Naive B cell (primary cell): ENCODE measurements at regions not wholly inside any gene's neighbourhood (a gene's known extent, or its start where the extent isn't known, plus 50 kb on each side); places are given as distances from the start of the nearest gene placed in this dataset.
"Not testable (repeated sequence)": the region's sequence is repeated elsewhere in the genome, so short reads cannot be mapped to it uniquely, and the experiment has no call there.

Source experiments
- ATAC-seq, 2 donors: fragments of 150-1000 bp; cut with Tn5 transposase; 2 replicates each; pipeline ENCODE4 v1.10.0; 2021; ENCODE audit warnings: low read depth in 2 of 2, mild to moderate bottlenecking in 2 of 2, moderate library complexity in 2 of 2
- DNase-seq: peaks from one replicate; pipeline ENCODE4 v3.0.0; 2022
- H3K27ac Mint-ChIP-seq, 6 donors: one replicate each; pipeline ENCODE4 v1.8.0; 2020 to 2022; ENCODE audit warnings: mild to moderate bottlenecking in 6 of 6, mixed read lengths in 6 of 6, moderate library complexity in 5 of 6, inconsistent platforms in 2 of 6
- H3K27me3 Mint-ChIP-seq, 3 donors: one replicate each; pipeline ENCODE4 v1.8.0; 2021 to 2022; ENCODE audit warnings: mixed read lengths in 3 of 3, mild to moderate bottlenecking in 1 of 3
- H3K36me3 Mint-ChIP-seq, 2 donors: one replicate each; pipeline ENCODE4 v1.8.0; 2020 to 2022; ENCODE audit warnings: mixed read lengths in 2 of 2, inconsistent platforms in 1 of 2, mild to moderate bottlenecking in 1 of 2
- H3K4me1 Mint-ChIP-seq, 3 donors: one replicate each; pipeline ENCODE4 v1.8.0; 2020 to 2022; ENCODE audit warnings: mixed read lengths in 3 of 3, inconsistent platforms in 1 of 3, mild to moderate bottlenecking in 1 of 3, moderate library complexity in 1 of 3
- H3K4me3 Mint-ChIP-seq, 8 donors: one replicate each; pipeline ENCODE4 v1.8.0; 2020 to 2022; ENCODE audit warnings: mild to moderate bottlenecking in 8 of 8, mixed read lengths in 8 of 8, moderate library complexity in 8 of 8, inconsistent platforms in 2 of 8
- H3K9me3 Mint-ChIP-seq, 7 donors: one replicate each; pipeline ENCODE4 v1.8.0; 2020 to 2022; ENCODE audit warnings: mixed read lengths in 7 of 7, mild to moderate bottlenecking in 5 of 7, inconsistent platforms in 2 of 7, moderate library complexity in 1 of 7

DNA sequence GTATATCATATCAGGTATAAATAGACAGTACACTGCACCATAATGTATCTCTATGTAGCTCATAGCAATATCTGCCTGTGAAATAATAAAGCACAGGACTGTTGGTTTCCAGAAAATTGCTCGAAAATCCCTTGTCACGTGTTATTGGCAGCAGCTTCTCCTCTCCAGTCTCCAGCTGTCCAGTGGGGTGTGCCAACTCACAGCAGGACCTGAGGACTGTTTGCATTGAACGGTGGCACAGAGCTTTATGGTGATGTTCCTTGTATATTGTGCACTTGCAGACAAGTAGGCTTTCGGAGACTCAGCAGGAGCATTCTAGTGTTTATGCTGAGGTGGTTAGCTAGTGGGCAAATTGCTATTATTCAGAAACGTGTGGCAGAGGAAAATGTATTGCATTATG, 182.2 kb upstream of the ATP5MC3 start:
- H3K4me1 Mint-ChIP-seq, result no peaks in the 10 kb centered on the region
- H3K27me3 Mint-ChIP-seq, result peaks cover 18 to 25% (median 22%) of the 10 kb centered on the region in 3 donors
- peaks cover 0 to 1% (median 0%) of the 10 kb centered on the region in 7 donors for H3K9me3 Mint-ChIP-seq
- no peak for DNase-seq
- H3K4me3 Mint-ChIP-seq, result no peak overlapping the region
- ATAC-seq, result no peak
- H3K36me3 Mint-ChIP-seq, result no peaks in the 10 kb centered on the region
- H3K27ac Mint-ChIP-seq, result no peak overlapping the region

DNA sequence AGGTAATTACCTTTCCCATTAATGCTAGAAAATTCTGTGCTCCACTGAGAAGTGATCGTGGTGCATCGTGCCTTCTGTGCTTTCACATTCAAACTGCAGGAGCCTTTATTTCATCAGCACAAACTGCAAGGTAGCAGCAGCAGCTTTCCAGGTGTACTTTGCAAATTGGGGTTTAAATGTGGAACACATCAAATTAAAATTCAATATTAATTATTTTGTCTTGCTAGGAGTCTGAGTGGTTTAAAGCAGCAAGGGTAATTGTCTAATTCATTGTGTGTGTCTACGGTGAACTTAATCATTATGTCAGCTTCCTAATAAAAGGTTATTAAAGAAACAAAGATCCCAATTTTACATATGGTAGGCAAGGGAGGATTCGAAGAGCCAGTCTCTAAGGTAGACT, 180.8 kb upstream of the ATP5MC3 start:
- Mint-ChIP-seq H3K36me3 (no peaks in the 10 kb centered on the region), H3K27me3 (peaks cover 18 to 25% (median 22%) of the 10 kb centered on the region in 3 donors), H3K9me3 (peaks cover 0 to 1% (median 0%) of the 10 kb centered on the region in 7 donors), H3K27ac (no peak overlapping the region), H3K4me1 (no peaks in the 10 kb centered on the region), H3K4me3 (no peak overlapping the region)
- ATAC-seq (no peak), DNase-seq (no peak)

- H3K9me3 Mint-ChIP-seq, result peaks cover 0 to 1% (median 0%) of the 10 kb centered on the region in 7 donors
- ATAC-seq (no peak), DNase-seq (no peak)
- peaks cover 9 to 19% (median 16%) of the 10 kb centered on the region in 3 donors for H3K27me3 Mint-ChIP-seq
- H3K36me3 Mint-ChIP-seq, result no peaks in the 10 kb centered on the region
- no peak overlapping the region for H3K4me3 Mint-ChIP-seq
- H3K27ac Mint-ChIP-seq, result no peak overlapping the region
- H3K4me1 Mint-ChIP-seq, result no peaks in the 10 kb centered on the region
These were observed 178.2 kb upstream of the ATP5MC3 start for GRCh38 chr2:175359710-175360109.

- DNase-seq, result no peak
- Mint-ChIP-seq H3K4me1 (no peaks in the 10 kb centered on the region), H3K9me3 (peaks cover 0 to 5% (median 0%) of the 10 kb centered on the region in 7 donors), H3K36me3 (peaks cover 0 to 7% of the 10 kb centered on the region in 2 donors), H3K27me3 (peaks cover 22 to 33% (median 31%) of the 10 kb centered on the region in 3 donors), H3K27ac (no peak overlapping the region), H3K4me3 (no peak overlapping the region)
- ATAC-seq, result no peak
These were observed 175.4 kb upstream of the ATP5MC3 start for GRCh38 chr2:175356901-175357300.

GRCh38 chr2:175355246-175355645, 173.7 kb upstream of the ATP5MC3 start:
- ATAC-seq (no peak), DNase-seq (no peak)
- no peak overlapping the region for H3K27ac Mint-ChIP-seq
- no peak overlapping the region for H3K4me3 Mint-ChIP-seq
- peaks cover 0 to 5% (median 0%) of the 10 kb centered on the region in 7 donors for H3K9me3 Mint-ChIP-seq
- H3K4me1 Mint-ChIP-seq, result no peaks in the 10 kb centered on the region
- H3K36me3 Mint-ChIP-seq, result peaks cover 0 to 7% of the 10 kb centered on the region in 2 donors
- H3K27me3 Mint-ChIP-seq, result peaks cover 20 to 43% (median 23%) of the 10 kb centered on the region in 3 donors

GRCh38 chr2:175353275-175353674, 171.8 kb upstream of the ATP5MC3 start:
- no peak overlapping the region for H3K4me3 Mint-ChIP-seq
- no peak overlapping the region for H3K27ac Mint-ChIP-seq
- peaks cover 0 to 5% (median 0%) of the 10 kb centered on the region in 7 donors for H3K9me3 Mint-ChIP-seq
- DNase-seq (no peak), ATAC-seq (no peak)
- H3K4me1 Mint-ChIP-seq, result no peaks in the 10 kb centered on the region
- H3K36me3 Mint-ChIP-seq, result peaks cover 0 to 7% of the 10 kb centered on the region in 2 donors
- peaks cover 20 to 46% (median 26%) of the 10 kb centered on the region in 3 donors for H3K27me3 Mint-ChIP-seq

DNA sequence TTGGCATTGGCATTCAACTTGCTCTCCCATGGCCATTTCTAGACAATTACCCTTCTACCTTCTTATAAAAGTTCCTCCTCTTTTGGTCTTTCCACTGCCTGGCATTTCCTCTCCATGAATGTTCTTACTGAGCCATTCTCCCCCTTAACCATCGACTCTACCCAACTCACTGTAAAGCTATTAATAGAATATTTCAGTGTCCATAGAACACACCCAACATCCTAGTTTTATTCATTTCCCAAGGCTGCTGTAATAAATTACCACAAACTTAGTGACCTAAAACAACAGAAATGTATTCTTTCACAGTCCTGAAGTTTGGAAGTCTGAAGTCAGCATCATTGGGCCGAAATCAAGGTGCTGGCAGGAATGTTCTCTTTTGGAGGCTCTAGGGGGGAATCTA, 170.0 kb upstream of the ATP5MC3 start:
- H3K27me3 Mint-ChIP-seq, result peaks cover 33 to 52% (median 33%) of the 10 kb centered on the region in 3 donors
- ATAC-seq (no peak), DNase-seq (no peak)
- H3K4me3 Mint-ChIP-seq, result no peak overlapping the region
- peaks cover 0 to 16% (median 2%) of the 10 kb centered on the region in 7 donors for H3K9me3 Mint-ChIP-seq
- H3K4me1 Mint-ChIP-seq, result no peaks in the 10 kb centered on the region
- H3K36me3 Mint-ChIP-seq, result peaks cover 5 to 7% of the 10 kb centered on the region in 2 donors
- H3K27ac Mint-ChIP-seq, result no peak overlapping the region

- no peak overlapping the region for H3K27ac Mint-ChIP-seq
- peaks cover 30 to 58% (median 37%) of the 10 kb centered on the region in 3 donors for H3K27me3 Mint-ChIP-seq
- ATAC-seq, result no peak
- H3K9me3 Mint-ChIP-seq, result peaks cover 0 to 27% (median 5%) of the 10 kb centered on the region in 7 donors
- no peak overlapping the region for H3K4me3 Mint-ChIP-seq
- H3K36me3 Mint-ChIP-seq, result peaks cover 7% of the 10 kb centered on the region in 2 donors
- no peaks in the 10 kb centered on the region for H3K4me1 Mint-ChIP-seq
- no peak for DNase-seq
These were observed 168.6 kb upstream of the ATP5MC3 start for GRCh38 chr2:175350105-175350504.

DNA sequence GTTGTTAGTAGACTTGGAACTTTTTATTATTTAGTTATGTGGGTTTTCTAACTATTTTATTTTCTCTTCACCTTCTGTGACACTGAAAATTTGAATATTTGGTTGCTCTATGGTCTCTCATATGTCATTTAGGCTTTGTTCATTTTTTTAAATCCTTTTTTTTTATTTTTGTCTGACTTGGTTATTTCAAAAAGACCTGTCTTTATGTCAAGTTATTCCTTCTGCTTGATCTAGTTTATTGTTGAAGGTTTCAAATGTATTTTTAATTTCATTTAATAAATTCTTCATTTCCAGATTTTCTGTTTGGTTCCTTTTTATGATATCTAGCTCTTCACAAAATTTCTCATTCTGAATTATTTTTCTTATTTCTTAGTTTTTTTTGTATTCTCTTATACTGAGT, 160.6 kb upstream of the ATP5MC3 start:
- DNase-seq (no peak), ATAC-seq (no peak)
- H3K27ac Mint-ChIP-seq, result peak overlapping the region in 1 of 6 donors; percentile 21
- no peaks in the 10 kb centered on the region for H3K4me1 Mint-ChIP-seq
- peaks cover 3 to 20% (median 20%) of the 10 kb centered on the region in 3 donors for H3K27me3 Mint-ChIP-seq
- H3K4me3 Mint-ChIP-seq, result no peak overlapping the region
- H3K36me3 Mint-ChIP-seq, result peaks cover 12 to 16% of the 10 kb centered on the region in 2 donors
- H3K9me3 Mint-ChIP-seq, result peaks cover 18 to 78% (median 36%) of the 10 kb centered on the region in 7 donors

GRCh38 chr2:175330195-175330594, 148.7 kb upstream of the ATP5MC3 start:
- no peak overlapping the region for H3K4me3 Mint-ChIP-seq
- no peak for DNase-seq
- ATAC-seq, result no peak
- H3K27me3 Mint-ChIP-seq, result peaks cover 0 to 12% (median 2%) of the 10 kb centered on the region in 3 donors
- H3K27ac Mint-ChIP-seq, result no peak overlapping the region
- no peaks in the 10 kb centered on the region for H3K36me3 Mint-ChIP-seq
- H3K9me3 Mint-ChIP-seq, result peaks cover 6 to 22% (median 16%) of the 10 kb centered on the region in 7 donors
- no peaks in the 10 kb centered on the region for H3K4me1 Mint-ChIP-seq

DNA sequence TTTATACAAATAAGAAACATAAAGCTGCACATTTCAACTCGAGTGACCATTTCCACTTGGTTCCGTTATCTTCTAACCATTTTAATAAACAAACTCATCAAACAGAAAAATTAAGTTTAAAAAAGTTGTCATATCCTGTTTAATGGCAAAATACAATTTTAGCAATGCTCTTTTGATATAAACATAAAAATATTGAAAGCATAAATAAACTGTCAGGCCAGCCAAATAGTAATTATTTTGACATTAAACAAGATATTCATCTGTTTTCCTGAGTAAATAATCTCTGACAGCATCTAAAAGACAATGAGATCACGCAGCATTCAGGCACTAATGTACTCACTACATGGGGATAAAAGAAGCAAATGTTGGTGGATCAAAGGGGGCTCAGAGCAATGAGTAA, 145.3 kb upstream of the ATP5MC3 start:
- ATAC-seq, result no peak
- no peaks in the 10 kb centered on the region for H3K36me3 Mint-ChIP-seq
- no peaks in the 10 kb centered on the region for H3K4me1 Mint-ChIP-seq
- H3K27ac Mint-ChIP-seq, result no peak overlapping the region
- DNase-seq, result no peak
- peaks cover 0 to 12% (median under 1%) of the 10 kb centered on the region in 3 donors for H3K27me3 Mint-ChIP-seq
- H3K9me3 Mint-ChIP-seq, result peaks cover 6 to 28% (median 20%) of the 10 kb centered on the region in 7 donors
- no peak overlapping the region for H3K4me3 Mint-ChIP-seq

- ATAC-seq, H3K4me1 Mint-ChIP-seq, H3K36me3 Mint-ChIP-seq, DNase-seq, H3K4me3 Mint-ChIP-seq, H3K27ac Mint-ChIP-seq: not testable (repeated sequence)
- peaks cover 6 to 28% (median 20%) of the 10 kb centered on the region in 7 donors for H3K9me3 Mint-ChIP-seq
- H3K27me3 Mint-ChIP-seq, result peaks cover 0 to 12% (median 6%) of the 10 kb centered on the region in 3 donors
These were observed 144.7 kb upstream of the ATP5MC3 start for GRCh38 chr2:175326164-175326563.

DNA sequence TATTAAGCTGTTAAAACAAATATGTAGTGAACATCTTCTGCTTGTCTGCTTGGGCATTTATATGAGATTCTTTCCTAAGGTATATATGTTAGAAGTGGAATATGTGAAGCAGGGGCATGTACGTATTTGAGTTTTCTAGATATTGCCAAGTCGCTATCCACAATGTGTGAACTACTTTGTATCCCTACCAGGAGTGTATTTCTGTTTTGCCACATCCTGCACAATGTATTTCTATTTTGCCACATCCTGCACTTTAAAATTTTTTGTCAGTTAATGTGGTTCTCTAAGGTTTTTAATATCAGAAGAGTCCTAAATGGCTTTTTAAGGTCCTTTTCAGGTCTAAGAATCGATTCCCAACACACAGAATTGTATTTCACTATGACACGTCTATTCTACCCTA, 141.7 kb upstream of the ATP5MC3 start:
- H3K27me3 Mint-ChIP-seq, result peaks cover 0 to 6% (median 5%) of the 10 kb centered on the region in 3 donors
- no peak overlapping the region for H3K4me3 Mint-ChIP-seq
- no peaks in the 10 kb centered on the region for H3K4me1 Mint-ChIP-seq
- H3K9me3 Mint-ChIP-seq, result peaks cover 6 to 28% (median 20%) of the 10 kb centered on the region in 7 donors
- H3K36me3 Mint-ChIP-seq, result no peaks in the 10 kb centered on the region
- no peak overlapping the region for H3K27ac Mint-ChIP-seq
- ATAC-seq, result no peak
- no peak for DNase-seq

- Mint-ChIP-seq H3K4me3 (no peak overlapping the region), H3K36me3 (no peaks in the 10 kb centered on the region), H3K4me1 (no peaks in the 10 kb centered on the region), H3K27me3 (peaks cover 0 to 29% (median 8%) of the 10 kb centered on the region in 3 donors), H3K9me3 (no peaks in the 10 kb centered on the region), H3K27ac (no peak overlapping the region)
- DNase-seq (no peak), ATAC-seq (no peak)
These were observed 137.0 kb upstream of the ATP5MC3 start for GRCh38 chr2:175318542-175318941.

- no peak for ATAC-seq
- Mint-ChIP-seq H3K4me3 (no peak overlapping the region), H3K4me1 (no peaks in the 10 kb centered on the region), H3K9me3 (no peaks in the 10 kb centered on the region), H3K27ac (no peak overlapping the region), H3K36me3 (no peaks in the 10 kb centered on the region), H3K27me3 (peaks cover 6 to 36% (median 6%) of the 10 kb centered on the region in 3 donors)
- no peak for DNase-seq
These were observed 136.2 kb upstream of the ATP5MC3 start for GRCh38 chr2:175317751-175318150.
